HAP-1 (cell line): ENCODE measurements at regions not wholly inside any gene's neighbourhood (a gene's known extent, or its start where the extent isn't known, plus 50 kb on each side); places are given as distances from the start of the nearest gene placed in this dataset.
"Not testable (repeated sequence)": the region's sequence is repeated elsewhere in the genome, so short reads cannot be mapped to it uniquely, and the experiment has no call there.

ENCODE experiments used
- DNase-seq, 2 experiments: peaks; one replicate each; pipeline ENCODE4 v3.0.0-alpha.2; 2016 to 2020; ENCODE audit warnings: low spot score in 2 of 2
- H3K27me3 ChIP-seq: fragments of 250-450 bp; sonication (Bioruptor Pico); 2 replicates; pipeline ENCODE4 v1.5.1; 2020; ENCODE audit warnings: low read depth, mild to moderate bottlenecking, moderate library complexity
- H3K36me3 ChIP-seq: fragments of 250-450 bp; sonication (Bioruptor Pico); replicated peaks from 2 replicates; pipeline ENCODE4 v1.5.1; 2020; ENCODE audit warnings: mild to moderate bottlenecking
- H3K4me1 ChIP-seq: fragments of 250-450 bp; sonication (Bioruptor Pico); 2 replicates; pipeline ENCODE4 v1.5.1; 2020; ENCODE audit warnings: mild to moderate bottlenecking
- H3K4me3 ChIP-seq: fragments of 250-450 bp; sonication (Bioruptor Pico); 2 replicates; pipeline ENCODE4 v1.5.1; 2020; ENCODE audit warnings: mild to moderate bottlenecking, moderate library complexity
- H3K9me3 ChIP-seq: fragments of 250-450 bp; sonication (Bioruptor Pico); 2 replicates; pipeline ENCODE4 v1.5.1; 2020; ENCODE audit warnings: mild to moderate bottlenecking, moderate library complexity
- in situ Hi-C: fragments of 300-500 bp; cut with MboI; formaldehyde crosslinking; loops from 3 replicates; pipeline ENCODE4 v1.14.3; 2020; ENCODE audit warnings: low sequenced_read_pairs, inconsistent platforms, mixed read lengths

GRCh38 chr5:119299242-119299614 is 56.6 kb upstream of the TNFAIP8 start:
- DNase-seq, H3K27me3 ChIP-seq, H3K36me3 ChIP-seq, in situ Hi-C loops, H3K9me3 ChIP-seq, H3K4me1 ChIP-seq: not testable (repeated sequence)
- peak overlapping the region; percentile 33 for H3K4me3 ChIP-seq

- H3K4me1 ChIP-seq, H3K36me3 ChIP-seq, H3K9me3 ChIP-seq, H3K27me3 ChIP-seq, in situ Hi-C loops: not testable (repeated sequence)
- peak; percentile 29 to 83 for DNase-seq
- H3K4me3 ChIP-seq = peak overlapping the region; percentile 33
Measured at GRCh38 chr5:119299615-119300310, 56.1 kb upstream of the TNFAIP8 start.

- no peaks in the 10 kb centered on the region for H3K27me3 ChIP-seq
- no peaks in the 10 kb centered on the region for H3K36me3 ChIP-seq
- H3K9me3 ChIP-seq = no peaks in the 10 kb centered on the region
- in situ Hi-C loops = no loop called here
- H3K4me3 ChIP-seq = no peak overlapping the region
- DNase-seq = no peak
- peaks cover 3% of the 10 kb centered on the region; the same call in 1 of the 2 replicates for H3K4me1 ChIP-seq
Measured at GRCh38 chr5:119300311-119300670, 55.5 kb upstream of the TNFAIP8 start.

GRCh38 chr5:119301210-119301609 is 54.6 kb upstream of the TNFAIP8 start:
- Histone ChIP-seq H3K27me3 (no peaks in the 10 kb centered on the region), H3K36me3 (no peaks in the 10 kb centered on the region), H3K4me1 (peaks cover 3% of the 10 kb centered on the region; the same call in 1 of the 2 replicates), H3K4me3 (no peak overlapping the region), H3K9me3 (no peaks in the 10 kb centered on the region)
- in situ Hi-C loops = no loop called here
- no peak for DNase-seq

- Histone ChIP-seq H3K27me3 (no peaks in the 10 kb centered on the region), H3K4me1 (peaks cover 3% of the 10 kb centered on the region; the same call in 1 of the 2 replicates), H3K4me3 (no peak overlapping the region), H3K9me3 (no peaks in the 10 kb centered on the region), H3K36me3 (no peaks in the 10 kb centered on the region)
- in situ Hi-C loops = no loop called here
- no peak for DNase-seq
Measured at GRCh38 chr5:119301906-119302305, 53.9 kb upstream of the TNFAIP8 start.

GRCh38 chr5:119302449-119302848 is 53.4 kb upstream of the TNFAIP8 start:
- no peaks in the 10 kb centered on the region for H3K9me3 ChIP-seq
- no peaks in the 10 kb centered on the region for H3K36me3 ChIP-seq
- H3K4me3 ChIP-seq = no peak overlapping the region
- in situ Hi-C loops = no loop called here
- no peaks in the 10 kb centered on the region for H3K27me3 ChIP-seq
- DNase-seq = no peak
- H3K4me1 ChIP-seq = peaks cover 3% of the 10 kb centered on the region; the same call in 1 of the 2 replicates

- no peak for DNase-seq
- peaks cover 3% of the 10 kb centered on the region; the same call in 1 of the 2 replicates for H3K4me1 ChIP-seq
- H3K9me3 ChIP-seq = no peaks in the 10 kb centered on the region
- no peak overlapping the region for H3K4me3 ChIP-seq
- no peaks in the 10 kb centered on the region for H3K36me3 ChIP-seq
- in situ Hi-C loops = no loop called here
- no peaks in the 10 kb centered on the region for H3K27me3 ChIP-seq
Measured at GRCh38 chr5:119302916-119303897, 52.6 kb upstream of the TNFAIP8 start.

- Histone ChIP-seq H3K9me3 (no peaks in the 10 kb centered on the region), H3K4me1 (peaks cover 3% of the 10 kb centered on the region; the same call in 1 of the 2 replicates), H3K36me3 (no peaks in the 10 kb centered on the region), H3K27me3 (no peaks in the 10 kb centered on the region), H3K4me3 (no peak overlapping the region)
- DNase-seq = no peak
- in situ Hi-C loops = no loop called here
Measured at GRCh38 chr5:119304439-119305211, 51.2 kb upstream of the TNFAIP8 start.
